ENCODE measurements at regions not wholly inside any gene's neighbourhood (a gene's known extent, or its start where the extent isn't known, plus 50 kb on each side); places are given as distances from the start of the nearest gene placed in this dataset.

DNA sequence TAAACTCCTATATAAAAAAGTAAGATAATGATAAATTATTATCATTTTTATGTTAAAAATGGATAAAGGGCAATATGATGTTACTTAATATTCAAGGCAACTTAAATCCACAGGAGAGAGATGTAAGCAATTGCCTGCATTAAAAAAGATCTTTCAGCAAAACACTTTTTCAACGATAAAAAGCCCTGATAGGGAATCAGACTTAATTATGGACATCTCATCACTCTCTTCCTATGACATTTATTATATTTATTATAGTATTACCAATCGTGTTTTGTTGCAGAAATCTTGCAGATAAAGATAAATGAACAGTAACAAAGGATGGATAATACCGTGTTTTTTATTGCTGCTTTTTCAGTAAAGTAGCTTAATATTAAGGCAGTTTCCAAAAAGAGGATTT is 178.5 kb downstream of the SH2D1A start:
- DNase-seq, result no peak

DNA sequence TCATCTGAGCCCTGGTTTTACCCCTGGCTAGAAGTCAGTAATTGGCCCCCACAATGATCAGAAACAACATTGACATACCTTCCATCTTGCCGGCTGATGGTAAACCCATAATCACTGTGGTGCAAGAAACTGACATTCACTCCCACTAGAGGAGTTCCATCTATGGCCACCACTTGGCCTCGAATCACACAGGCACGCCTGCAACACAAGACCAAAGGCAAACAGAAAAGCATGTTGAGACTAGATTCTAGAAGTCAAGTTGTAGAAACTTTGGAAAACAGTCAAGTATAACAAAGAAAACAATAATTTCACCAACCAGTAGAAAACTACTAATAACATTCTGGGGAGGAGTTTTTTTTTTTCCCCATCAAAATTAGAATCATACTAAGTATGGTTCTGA is 183.4 kb downstream of the SH2D1A start:
- no peak for DNase-seq

DNA sequence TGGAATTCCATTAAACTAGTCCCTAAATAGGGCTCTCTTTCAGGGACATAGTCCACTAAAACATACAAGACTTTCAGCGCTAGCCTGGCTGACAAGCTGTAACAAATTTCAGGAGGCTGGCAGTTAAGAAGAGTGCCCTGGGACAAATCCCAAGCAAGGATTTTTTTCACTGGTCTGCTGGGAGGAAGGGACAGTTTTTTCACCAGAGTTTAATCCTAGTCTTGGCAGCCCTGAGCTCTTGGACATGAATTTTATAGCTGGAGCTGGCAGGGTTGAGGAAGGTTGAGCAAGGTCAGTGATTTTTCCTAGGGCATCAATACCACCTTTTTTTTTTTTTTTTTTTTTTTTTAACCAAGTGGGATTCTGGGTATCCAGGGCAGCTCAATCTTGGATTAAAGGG is 184.4 kb downstream of the SH2D1A start:
- no peak for DNase-seq

DNA sequence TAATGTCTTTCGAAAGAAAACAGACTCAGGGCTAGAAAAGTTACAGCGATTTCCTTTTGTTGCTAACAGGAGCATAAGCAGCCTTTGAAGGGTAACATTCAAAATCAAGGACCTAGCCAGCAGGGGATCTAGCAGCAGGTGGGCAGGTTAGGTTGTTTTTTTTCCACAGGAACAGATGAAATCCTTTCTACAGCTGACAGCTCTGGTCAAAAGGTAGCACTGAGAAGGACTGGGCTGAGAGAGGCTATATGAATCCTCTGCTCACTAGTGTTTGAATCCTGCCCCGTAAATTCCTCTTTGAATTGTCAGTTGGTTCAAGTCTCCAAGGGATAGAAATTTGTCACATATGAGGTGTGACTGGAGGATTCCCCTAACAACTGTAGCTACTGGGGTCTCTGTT is 188.2 kb downstream of the SH2D1A start:
- DNase-seq, result no peak

DNA sequence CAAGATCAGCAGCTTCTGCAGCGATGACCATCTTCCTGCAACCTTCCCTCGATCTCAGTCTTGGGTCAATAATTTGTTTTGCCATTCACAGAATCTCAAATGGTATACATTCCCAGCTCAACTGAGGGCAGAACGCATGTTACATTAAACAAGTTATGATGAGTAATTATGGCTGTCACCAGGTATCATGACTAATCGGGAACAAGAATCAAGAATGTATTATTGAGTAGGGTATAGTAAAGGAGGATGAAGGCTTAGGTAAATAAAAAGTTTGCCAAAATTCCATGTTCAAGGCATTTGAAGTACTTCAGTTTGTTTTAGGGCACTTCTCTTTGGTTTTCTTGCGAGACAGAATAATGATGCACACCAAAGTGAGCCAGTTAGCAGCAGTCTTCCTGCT is 194.1 kb downstream of the SH2D1A start:
- no peak for DNase-seq

GRCh38 chrX:124548571-124548970 is 202.2 kb downstream of the SH2D1A start:
- DNase-seq, result no peak

GRCh38 chrX:124555036-124555595 is 208.8 kb downstream of the SH2D1A start:
- DNase-seq, result no peak

DNA sequence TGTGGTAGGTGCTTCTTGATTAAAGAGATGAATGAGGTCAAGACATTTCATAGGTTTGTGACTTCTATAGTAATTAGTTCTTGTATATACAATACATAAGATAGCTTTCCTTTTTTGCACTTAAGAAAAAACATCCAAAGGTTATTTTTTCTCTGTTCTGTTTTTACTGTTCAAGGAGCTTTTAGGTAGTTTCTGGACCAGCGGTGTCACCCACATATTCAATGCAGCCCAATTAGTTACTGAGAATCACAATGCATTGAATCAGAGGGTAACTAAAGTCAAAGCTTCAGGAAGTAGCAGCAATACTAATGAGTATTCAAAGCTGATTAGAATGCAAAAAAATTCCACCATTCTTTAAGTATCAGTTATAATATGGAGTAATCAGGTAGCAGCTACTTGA is 211.6 kb downstream of the SH2D1A start:
- no peak for DNase-seq

DNA sequence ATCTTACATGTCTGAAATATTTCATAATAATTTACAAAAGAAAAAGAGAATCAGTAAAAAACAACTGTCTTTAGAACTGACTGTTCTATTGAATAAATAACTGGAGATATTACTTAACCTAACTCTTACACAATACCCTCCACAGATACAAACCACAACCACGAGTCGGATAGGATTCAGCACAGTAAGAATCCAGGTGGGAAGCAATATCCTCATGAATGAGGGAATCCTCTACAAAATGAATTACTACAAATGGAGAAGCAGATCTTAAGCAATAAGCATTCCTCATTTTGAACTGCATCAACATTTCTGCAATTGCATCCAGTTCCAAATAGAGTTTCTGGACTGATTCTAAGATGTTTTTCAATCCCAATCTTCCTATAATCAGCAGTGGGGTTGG is 227.1 kb downstream of the SH2D1A start:
- DNase-seq, result no peak

DNA sequence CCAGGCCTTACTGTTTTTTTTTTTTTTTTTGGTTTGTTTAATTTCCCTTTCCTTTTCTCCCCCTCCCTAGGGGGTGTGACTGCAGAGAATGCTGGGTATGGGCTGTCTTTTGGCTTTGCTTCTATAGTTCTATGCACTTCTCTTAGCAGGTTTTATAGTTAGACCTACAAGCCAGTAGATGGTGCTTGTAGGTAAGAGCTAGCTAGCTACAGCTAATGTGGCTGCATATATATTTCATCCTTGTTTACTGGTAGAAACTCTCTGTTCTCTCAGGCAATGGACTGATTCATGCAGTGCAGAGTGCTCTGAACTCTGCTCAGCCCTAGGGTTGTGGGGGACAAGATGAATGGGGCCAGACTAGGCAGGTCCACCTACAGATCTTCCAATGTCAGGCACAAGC is 246.4 kb downstream of the SH2D1A start:
- no peak for DNase-seq

GRCh38 chrX:124594017-124594651 is 247.8 kb downstream of the SH2D1A start:
- DNase-seq, result no peak

GRCh38 chrX:124605511-124605910 is 259.1 kb downstream of the SH2D1A start:
- no peak for DNase-seq

DNA sequence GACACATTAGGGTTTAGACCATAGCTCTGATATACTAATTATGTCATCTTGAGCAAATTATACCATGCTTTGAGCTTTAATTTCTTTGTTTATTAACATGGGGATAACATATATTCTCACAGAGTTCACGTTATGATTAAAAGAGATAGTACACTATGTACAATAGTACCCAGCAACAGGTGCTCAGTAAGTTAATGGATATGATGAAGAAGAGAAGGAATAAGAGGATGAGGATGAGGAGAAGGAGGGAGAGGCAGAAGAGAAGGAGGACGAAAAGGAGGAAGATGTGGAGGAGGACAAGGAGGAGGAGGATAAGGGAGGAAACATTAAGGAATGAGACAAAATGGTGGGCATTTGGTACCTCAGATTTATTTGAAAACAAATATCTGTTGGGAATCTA is 260.4 kb downstream of the SH2D1A start:
- no peak for DNase-seq

- DNase-seq, result peak; percentile 3
Observed at GRCh38 chrX:124619710-124620109, 273.3 kb downstream of the SH2D1A start.

GRCh38 chrX:124634363-124634762 is 288.0 kb downstream of the SH2D1A start:
- DNase-seq, result no peak

DNA sequence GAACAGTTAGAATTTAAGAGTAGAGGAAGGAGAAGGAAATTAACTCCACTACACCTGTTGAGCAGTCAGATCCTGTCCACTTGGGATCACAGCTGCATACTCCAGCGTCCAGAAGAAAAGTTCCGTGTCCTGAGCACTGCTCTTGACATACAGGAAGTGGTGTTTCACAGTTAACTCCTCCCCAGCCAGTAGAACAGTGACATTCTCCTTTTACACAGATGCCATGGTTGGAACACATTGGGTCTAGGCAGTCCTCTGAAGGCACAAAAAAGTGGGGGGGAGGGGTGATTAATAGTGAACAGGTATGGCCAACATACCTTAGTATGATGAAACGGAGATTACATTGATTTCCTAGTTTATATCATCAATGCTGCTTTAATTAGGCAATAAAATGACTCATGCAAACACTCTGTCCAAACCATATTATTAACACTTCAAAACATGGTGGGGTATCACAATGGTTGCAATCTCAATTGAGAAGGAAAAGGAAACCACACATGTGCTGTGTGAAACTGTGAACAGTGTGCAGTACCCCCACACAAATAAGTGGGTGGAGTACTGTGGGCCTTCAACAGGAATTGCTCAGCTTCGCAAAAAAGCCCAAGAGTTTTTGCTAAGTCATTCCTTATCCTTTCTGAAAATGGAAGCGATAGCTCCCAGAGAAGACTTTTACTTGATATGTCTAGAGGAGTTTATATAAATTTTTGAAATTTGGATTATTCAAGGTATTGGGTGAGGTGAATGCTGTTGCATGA is 295.6 kb downstream of the SH2D1A start:
- DNase-seq, result no peak

DNA sequence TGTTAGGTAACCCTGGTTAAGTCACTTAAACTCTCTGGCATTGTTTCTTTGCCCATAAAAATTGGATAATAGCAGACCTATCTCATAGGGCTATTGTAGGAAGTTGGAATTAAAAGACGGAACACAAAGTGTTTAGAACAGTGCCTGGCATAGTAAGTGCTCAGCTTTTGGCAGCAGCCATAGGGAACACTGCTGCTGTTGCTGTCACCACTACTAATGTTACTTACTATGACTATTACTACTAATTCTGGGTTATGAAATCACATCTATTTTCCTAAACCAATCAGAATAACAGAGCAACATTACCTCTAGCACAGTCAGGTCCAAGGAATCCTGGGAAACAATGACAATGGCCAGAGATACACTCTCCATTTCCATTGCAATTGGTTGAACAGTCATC is 300.0 kb downstream of the SH2D1A start:
- DNase-seq, result no peak

DNA sequence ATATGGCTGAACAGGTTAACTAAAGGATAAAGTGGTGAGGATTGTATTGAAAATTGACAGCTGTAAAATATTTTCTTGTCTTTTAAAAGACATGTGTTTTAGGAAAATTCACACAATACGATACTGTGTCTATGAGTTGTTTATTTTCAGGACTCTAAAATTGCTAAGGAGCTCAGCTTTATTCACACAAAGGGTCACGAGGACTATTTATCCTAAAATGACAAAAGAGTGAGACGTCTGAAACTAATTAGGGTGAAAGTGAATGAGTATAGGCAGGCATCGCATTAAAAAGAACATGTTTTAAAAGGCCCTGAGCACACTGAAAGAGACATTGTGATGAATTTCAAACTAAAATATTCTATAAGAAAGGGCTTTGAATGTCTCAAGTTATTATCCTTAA is 304.7 kb downstream of the SH2D1A start:
- no peak for DNase-seq

DNA sequence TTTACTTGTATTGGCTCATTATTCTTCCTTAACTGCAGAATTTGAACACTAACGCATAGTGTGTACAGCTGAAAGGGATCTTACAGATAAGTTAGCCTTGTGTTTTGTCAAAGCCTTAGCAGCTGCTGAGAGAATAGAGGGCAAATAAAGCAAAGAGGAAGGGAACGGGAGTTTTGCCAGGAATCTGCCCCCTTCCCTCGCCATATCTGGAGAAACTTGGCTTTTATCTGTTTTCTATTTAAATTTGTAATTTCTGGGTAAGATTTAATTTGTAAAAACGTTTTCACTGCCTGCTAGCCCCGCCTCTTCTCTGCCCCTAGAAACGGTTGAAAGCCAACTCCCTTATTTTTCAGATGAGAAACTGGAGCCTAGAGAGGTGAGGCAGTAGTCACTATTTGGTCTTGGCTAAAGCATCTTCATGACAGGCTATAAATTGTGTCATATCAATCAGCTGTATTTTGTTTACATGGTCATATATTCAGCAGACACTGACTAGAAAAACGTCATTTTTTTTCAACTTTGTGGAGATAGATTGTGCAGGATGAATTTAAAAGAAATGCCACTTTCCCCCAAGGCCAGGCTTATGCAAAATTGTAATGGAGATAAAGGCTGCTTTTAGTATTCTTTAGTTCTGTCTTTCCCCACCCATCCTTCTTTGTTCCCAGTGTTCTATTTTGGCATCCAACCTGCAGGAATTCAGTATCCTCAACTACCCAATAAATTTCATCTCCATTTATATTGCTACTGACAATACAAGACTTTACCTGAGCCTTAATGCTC is 319.4 kb downstream of the SH2D1A start:
- no peak for DNase-seq

GRCh38 chrX:124679199-124679598 is 332.8 kb downstream of the SH2D1A start:
- DNase-seq, result peak; percentile 2

GRCh38 chrX:124680287-124680686 is 333.9 kb downstream of the SH2D1A start:
- no peak for DNase-seq

GRCh38 chrX:124690495-124690894 is 344.1 kb downstream of the SH2D1A start:
- DNase-seq, result no peak

DNA sequence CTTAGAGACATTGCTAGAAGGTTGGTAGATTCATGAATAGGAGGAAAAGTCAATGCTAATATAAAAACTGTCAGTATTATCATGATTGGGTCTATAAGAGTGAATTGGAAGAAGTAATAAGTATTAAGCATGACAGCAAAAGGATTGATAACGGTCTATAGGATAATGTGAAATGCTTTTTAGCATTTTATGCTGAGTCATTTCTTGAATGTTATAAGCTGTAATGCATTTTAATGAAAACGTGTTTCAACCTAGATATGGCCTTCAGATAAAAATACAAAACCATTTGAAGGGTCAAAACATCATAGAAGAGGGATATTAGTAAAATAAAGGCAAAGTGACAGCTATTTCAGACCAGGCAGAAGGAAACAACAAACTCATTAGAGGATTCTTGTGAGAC is 353.5 kb downstream of the SH2D1A start:
- no peak for DNase-seq
